H9 (cell line): ENCODE measurements at regions not wholly inside any gene's neighbourhood (a gene's known extent, or its start where the extent isn't known, plus 50 kb on each side); places are given as distances from the start of the nearest gene placed in this dataset.

Experiments
- DNase-seq: peaks from one replicate; pipeline ENCODE4 v3.0.0-alpha.2; 2017
- H2AFZ ChIP-seq: one replicate; pipeline ENCODE4 v1.6.1; 2013; ENCODE audit warnings: mild to moderate bottlenecking, low read length, control low read depth, moderate library complexity
- H2AK5ac ChIP-seq: 2 replicates; pipeline ENCODE4 v1.6.1; 2013; ENCODE audit warnings: low read length, control low read depth, mixed read lengths; ENCODE audit not compliant: insufficient read length
- H2BK120ac ChIP-seq: one replicate; pipeline ENCODE4 v1.6.1; 2013; ENCODE audit warnings: low read depth, mild to moderate bottlenecking, low read length, control low read depth, inconsistent platforms; ENCODE audit not compliant: poor library complexity, severe bottlenecking
- H2BK12ac ChIP-seq: 2 replicates; pipeline ENCODE4 v1.6.1; 2013; ENCODE audit warnings: low read length, control low read depth, mixed read lengths, low read depth; ENCODE audit not compliant: insufficient read length
- H2BK15ac ChIP-seq: 2 replicates; pipeline ENCODE4 v1.6.1; 2013; ENCODE audit warnings: low read depth, low read length, control low read depth
- H2BK20ac ChIP-seq: one replicate; pipeline ENCODE4 v1.6.1; 2013; ENCODE audit warnings: low read depth, mild to moderate bottlenecking, low read length, control low read depth, inconsistent platforms; ENCODE audit not compliant: poor library complexity, severe bottlenecking
- H2BK5ac ChIP-seq: 2 replicates; pipeline ENCODE4 v1.6.1; 2013; ENCODE audit warnings: low read length, control low read depth, mixed read lengths; ENCODE audit not compliant: insufficient read length
- H3K14ac ChIP-seq: 2 replicates; pipeline ENCODE4 v1.6.1; 2013; ENCODE audit warnings: low read length, control low read depth; ENCODE audit not compliant: insufficient read depth
- H3K18ac ChIP-seq: 2 replicates; pipeline ENCODE4 v1.6.1; 2013; ENCODE audit warnings: low read depth, mild to moderate bottlenecking, mixed read lengths, low read length, control low read depth; ENCODE audit not compliant: insufficient read length
- H3K23ac ChIP-seq: 2 replicates; pipeline ENCODE4 v1.6.1; 2013; ENCODE audit warnings: low read length, control low read depth, mixed read lengths, low read depth; ENCODE audit not compliant: insufficient read length
- H3K23me2 ChIP-seq: 2 replicates; pipeline ENCODE4 v1.6.1; 2013; ENCODE audit warnings: low read depth, mild to moderate bottlenecking, mixed read lengths, low read length, control low read depth; ENCODE audit not compliant: insufficient read length, poor library complexity, severe bottlenecking
- H3K27ac ChIP-seq: 2 replicates; pipeline ENCODE4 v1.5.1; 2013; ENCODE audit warnings: low read length, control low read depth, mixed read lengths, low read depth; ENCODE audit not compliant: insufficient read length
- H3K27me3 ChIP-seq: 2 replicates; pipeline ENCODE4 v1.6.1; 2013; ENCODE audit warnings: low read length, control low read depth, inconsistent platforms; ENCODE audit not compliant: insufficient read depth
- H3K4ac ChIP-seq: 2 replicates; pipeline ENCODE4 v1.6.1; 2013; ENCODE audit warnings: low read depth, mild to moderate bottlenecking, control low read depth, inconsistent platforms, low read length, moderate library complexity
- H3K4me1 ChIP-seq: 2 replicates; pipeline ENCODE4 v1.6.1; 2013; ENCODE audit warnings: low read length, control low read depth, inconsistent platforms; ENCODE audit not compliant: insufficient read depth
- H3K4me2 ChIP-seq: 2 replicates; pipeline ENCODE4 v1.6.1; 2013; ENCODE audit warnings: low read length, control low read depth, mixed read lengths; ENCODE audit not compliant: insufficient read length, insufficient read depth
- H3K56ac ChIP-seq: 2 replicates; pipeline ENCODE4 v1.6.1; 2013; ENCODE audit warnings: low read depth, mild to moderate bottlenecking, mixed read lengths, low read length, control low read depth; ENCODE audit not compliant: insufficient read length
- H3K79me1 ChIP-seq: 2 replicates; pipeline ENCODE4 v1.6.1; 2013; ENCODE audit warnings: low read depth, mild to moderate bottlenecking, moderate library complexity, low read length, control low read depth, inconsistent platforms; ENCODE audit not compliant: insufficient read depth, poor library complexity, severe bottlenecking
- H3K79me2 ChIP-seq: 2 replicates; pipeline ENCODE4 v1.6.1; 2013; ENCODE audit warnings: low read length, control low read depth, inconsistent platforms; ENCODE audit not compliant: insufficient read depth
- H3K9ac ChIP-seq: 2 replicates; pipeline ENCODE4 v1.6.1; 2013; ENCODE audit warnings: low read length, control low read depth, mixed read lengths; ENCODE audit not compliant: insufficient read length; ENCODE audit errors: extremely low read depth
- H3K9me3 ChIP-seq: one replicate; pipeline ENCODE4 v1.6.1; 2013; ENCODE audit warnings: low read depth, low read length, inconsistent platforms; ENCODE audit not compliant: control insufficient read depth
- H3T11ph ChIP-seq: one replicate; pipeline ENCODE4 v1.6.1; 2013; ENCODE audit warnings: mild to moderate bottlenecking, low read length, control low read depth, inconsistent platforms
- H4K20me1 ChIP-seq: one replicate; pipeline ENCODE4 v1.6.1; 2013; ENCODE audit not compliant: control insufficient read depth, insufficient read length, insufficient read depth
- H4K5ac ChIP-seq: 2 replicates; pipeline ENCODE4 v1.6.1; 2013; ENCODE audit warnings: low read depth, mild to moderate bottlenecking, mixed read lengths, low read length, control low read depth; ENCODE audit not compliant: insufficient read length
- H4K8ac ChIP-seq: replicated peaks from 2 replicates; pipeline ENCODE4 v1.6.1; 2013; ENCODE audit warnings: low read length, control low read depth, mixed read lengths, low read depth; ENCODE audit not compliant: insufficient read length
- H4K91ac ChIP-seq: 2 replicates; pipeline ENCODE4 v1.6.1; 2013; ENCODE audit warnings: low read depth, mild to moderate bottlenecking, moderate library complexity, mixed read lengths, low read length, control low read depth; ENCODE audit not compliant: insufficient read length
- H3K27ac Mint-ChIP-seq, 3 experiments: 2 replicates in 2 of 3; 3 replicates in 1 of 3; pipeline ENCODE4 v1.8.0; 2020 to 2021; ENCODE audit warnings: mixed read lengths in 3 of 3, mild to moderate bottlenecking in 1 of 3, moderate library complexity in 1 of 3
- H3K27me3 Mint-ChIP-seq: 2 replicates; pipeline ENCODE4 v1.8.0; 2021; ENCODE audit warnings: low read depth, mild to moderate bottlenecking, moderate library complexity, mixed read lengths
- H3K36me3 Mint-ChIP-seq, 3 experiments: 2 replicates in 2 of 3; 3 replicates in 1 of 3; pipeline ENCODE4 v1.8.0; 2020 to 2021; ENCODE audit warnings: low read depth in 3 of 3, mixed read lengths in 3 of 3; ENCODE audit not compliant: insufficient read depth in 1 of 3
- H3K4me1 Mint-ChIP-seq, 2 experiments: 2 replicates each; pipeline ENCODE4 v1.8.0; 2020; ENCODE audit warnings: mixed read lengths in 2 of 2
- H3K4me3 Mint-ChIP-seq, 2 experiments: 2 replicates in 1 of 2; 3 replicates in 1 of 2; pipeline ENCODE4 v1.8.0; 2020 to 2021; ENCODE audit warnings: mild to moderate bottlenecking in 2 of 2, mixed read lengths in 2 of 2, moderate library complexity in 1 of 2
- H3K9me3 Mint-ChIP-seq, 2 experiments: 2 replicates in 1 of 2; 3 replicates in 1 of 2; pipeline ENCODE4 v1.8.0; 2020; ENCODE audit warnings: mild to moderate bottlenecking in 2 of 2, mixed read lengths in 2 of 2, moderate library complexity in 1 of 2
- CTCF ChIP-seq: fragments of 200-600 bp; sonication (generic); conservative IDR thresholded peaks from 3 replicates; pipeline ENCODE4 v1.8.0; 2021; ENCODE audit warnings: antibody characterized with exemption, mild to moderate bottlenecking
- WGBS: extraction: QIAGEN DNeasy Blood & Tissue Kit; methylation state at CpG from one replicate; pipeline ENCODE4 v1.1.7; 2013; ENCODE audit warnings: missing lambda C conversion rate, low lambda C conversion rate, mixed read lengths; ENCODE audit not compliant: insufficient read length; ENCODE audit errors: extremely low coverage; 5-methylcytosine and 5-hydroxymethylcytosine counted together

- no peak overlapping the region for H3K4me3 Mint-ChIP-seq
- no peak overlapping the region for H3K27ac Mint-ChIP-seq
- Histone ChIP-seq H3K9ac (no peak overlapping the region), H3K79me1 (no peaks in the 10 kb centered on the region), H4K5ac (no peak overlapping the region), H2BK120ac (no peak overlapping the region), H3K23me2 (no peaks in the 10 kb centered on the region), H3T11ph (no peak overlapping the region), H2BK5ac (no peak overlapping the region), H4K91ac (no peak overlapping the region), H2BK15ac (no peak overlapping the region), H3K56ac (no peak overlapping the region), H4K8ac (no peak overlapping the region), H4K20me1 (no peaks in the 10 kb centered on the region), H3K9me3 (no peaks in the 10 kb centered on the region), H2BK12ac (no peak overlapping the region), H3K4me2 (no peak overlapping the region), H3K27me3 (no peaks in the 10 kb centered on the region), H3K18ac (no peak overlapping the region), H3K27ac (no peak overlapping the region), H2AK5ac (no peak overlapping the region), H2AFZ (no peak overlapping the region), H3K4me1 (no peaks in the 10 kb centered on the region; the same call in 1 of the 2 replicates), H3K23ac (no peak overlapping the region), H3K14ac (no peak overlapping the region), H3K4ac (no peak overlapping the region), H3K79me2 (no peaks in the 10 kb centered on the region), H2BK20ac (no peak overlapping the region)
- TF ChIP-seq CTCF, result no peak
- peaks cover 5 to 10% of the 10 kb centered on the region in 2 experiments for H3K4me1 Mint-ChIP-seq
- no peak for DNase-seq
- no peaks in the 10 kb centered on the region for H3K27me3 Mint-ChIP-seq
- no peaks in the 10 kb centered on the region; a peak in 2 of 5 replicates for H3K9me3 Mint-ChIP-seq
- no CpG with 5 or more reads among the region's 1 CpG for WGBS
- H3K36me3 Mint-ChIP-seq, result no peaks in the 10 kb centered on the region
These were observed 233.8 kb downstream of the LTN1 start for GRCh38 chr21:28758883-28759242.
